HG02885 (cell line): ENCODE measurements at regions not wholly inside any gene's neighbourhood (a gene's known extent, or its start where the extent isn't known, plus 50 kb on each side); places are given as distances from the start of the nearest gene placed in this dataset.

Experiments used
- ATAC-seq: cut with Tn5 transposase; IDR thresholded peaks from one replicate; pipeline ENCODE4 v1.9.1; 2021; ENCODE audit warnings: mild to moderate bottlenecking; ENCODE audit not compliant: unreplicated experiment, poor library complexity

DNA sequence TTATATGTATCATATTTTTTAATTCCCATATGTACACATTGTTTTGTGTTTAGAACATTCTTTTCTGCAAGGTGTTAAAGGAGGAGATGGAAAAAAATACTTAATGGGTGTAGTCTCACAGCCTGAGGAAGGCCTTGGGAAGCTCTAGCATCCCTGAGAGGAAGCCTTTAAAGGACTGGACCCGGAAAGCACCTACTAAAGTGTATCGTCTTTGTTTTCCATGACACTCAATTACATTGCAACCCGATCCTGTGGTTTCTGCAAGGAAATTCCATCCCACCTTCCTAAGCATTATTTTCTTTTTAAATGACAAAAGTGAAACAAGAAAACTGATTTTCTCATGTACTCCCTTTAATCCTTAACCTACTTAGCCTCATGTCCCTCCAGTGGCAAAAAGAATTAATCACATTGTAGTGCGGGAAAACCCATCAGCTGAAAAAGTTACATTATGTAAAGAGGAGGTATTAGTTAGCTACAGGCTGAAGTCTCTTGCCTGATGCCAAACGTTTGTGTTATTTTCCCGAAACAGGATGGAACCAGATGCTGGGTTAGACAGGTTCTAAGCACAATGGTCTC, 147.8 kb upstream of the CPSF6 start:
- ATAC-seq, result no peak

DNA sequence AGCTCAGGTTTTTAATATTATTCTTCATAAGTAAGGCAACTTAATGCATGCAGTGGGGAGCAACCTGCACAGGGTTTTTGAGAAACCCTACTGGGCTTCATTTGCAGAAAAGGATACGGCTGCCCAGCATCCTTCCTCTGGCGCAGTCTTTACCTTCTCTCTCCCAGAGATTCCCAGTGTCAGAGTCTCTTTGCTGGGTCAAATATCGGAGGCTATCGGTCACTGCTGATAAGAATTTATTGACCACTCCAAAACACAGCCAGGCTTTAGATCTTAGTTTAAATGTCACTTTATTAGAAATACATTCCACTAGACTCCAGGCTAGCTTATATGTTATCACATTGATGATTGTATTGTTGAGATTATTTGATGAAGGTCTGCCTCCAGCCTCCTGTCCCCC, 147.2 kb upstream of the CPSF6 start:
- no peak for ATAC-seq

DNA sequence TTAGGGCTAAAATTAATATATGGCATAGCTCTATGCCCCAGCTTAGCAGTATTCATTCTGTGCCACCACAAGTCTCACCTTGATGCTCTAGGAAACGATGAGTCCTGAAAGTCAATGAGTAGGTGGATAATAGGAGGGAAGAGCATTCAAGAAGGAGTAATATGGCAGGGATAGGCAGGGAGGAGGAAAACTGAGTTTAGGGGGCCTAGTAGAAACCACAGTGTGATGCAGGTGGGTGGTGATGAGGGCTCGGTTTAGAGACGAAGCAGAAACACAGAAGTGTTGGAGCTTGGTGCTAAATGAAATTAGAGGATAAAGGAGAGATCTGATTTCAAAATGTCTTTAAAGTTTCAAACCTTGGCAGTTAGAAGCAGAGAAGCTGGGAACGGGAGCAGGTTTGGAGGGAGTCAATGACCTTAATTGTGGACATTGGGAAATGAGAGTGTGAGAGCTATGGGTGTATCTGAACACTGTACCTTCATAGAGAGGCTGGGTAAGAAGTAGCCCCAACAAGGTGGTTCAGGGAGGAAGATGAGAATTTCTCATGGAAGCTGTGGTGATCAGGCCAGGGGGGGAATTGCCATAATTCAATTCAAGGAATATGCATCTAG, 144.7 kb upstream of the CPSF6 start:
- ATAC-seq, result no peak

DNA sequence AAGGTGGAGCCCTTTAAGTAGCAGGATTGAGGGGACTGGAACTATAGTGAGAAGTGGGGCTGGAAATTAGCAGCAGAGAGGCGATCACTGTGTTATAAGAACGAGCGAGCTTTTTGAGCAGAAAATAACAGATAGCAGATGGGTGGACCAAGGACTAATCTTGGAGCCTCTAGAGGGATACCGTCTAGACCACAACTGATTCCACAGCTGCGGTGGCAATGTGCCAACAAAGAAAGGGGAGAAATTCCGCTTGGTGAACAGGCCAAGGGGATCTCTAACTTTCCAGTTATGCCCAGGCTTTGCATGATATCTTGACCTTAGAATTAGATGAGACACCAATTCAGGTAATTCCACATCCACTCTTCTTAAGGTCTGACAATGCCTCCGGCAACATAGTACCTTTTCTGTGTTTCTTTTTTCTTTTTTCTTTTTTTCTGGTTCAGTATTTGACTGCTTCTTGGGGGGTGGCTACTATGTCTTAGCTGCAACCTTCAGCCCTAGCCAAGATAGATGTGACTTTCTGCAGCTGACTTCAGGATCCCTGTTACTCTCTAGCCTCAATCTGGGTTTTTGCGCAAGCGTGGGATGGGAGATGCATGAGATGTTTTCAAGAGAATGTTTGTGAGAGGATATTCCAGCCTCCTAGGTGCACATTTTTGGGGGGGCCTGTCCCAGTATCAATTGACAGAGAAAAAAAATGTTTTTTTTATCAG, 143.4 kb upstream of the CPSF6 start:
- ATAC-seq, result no peak

DNA sequence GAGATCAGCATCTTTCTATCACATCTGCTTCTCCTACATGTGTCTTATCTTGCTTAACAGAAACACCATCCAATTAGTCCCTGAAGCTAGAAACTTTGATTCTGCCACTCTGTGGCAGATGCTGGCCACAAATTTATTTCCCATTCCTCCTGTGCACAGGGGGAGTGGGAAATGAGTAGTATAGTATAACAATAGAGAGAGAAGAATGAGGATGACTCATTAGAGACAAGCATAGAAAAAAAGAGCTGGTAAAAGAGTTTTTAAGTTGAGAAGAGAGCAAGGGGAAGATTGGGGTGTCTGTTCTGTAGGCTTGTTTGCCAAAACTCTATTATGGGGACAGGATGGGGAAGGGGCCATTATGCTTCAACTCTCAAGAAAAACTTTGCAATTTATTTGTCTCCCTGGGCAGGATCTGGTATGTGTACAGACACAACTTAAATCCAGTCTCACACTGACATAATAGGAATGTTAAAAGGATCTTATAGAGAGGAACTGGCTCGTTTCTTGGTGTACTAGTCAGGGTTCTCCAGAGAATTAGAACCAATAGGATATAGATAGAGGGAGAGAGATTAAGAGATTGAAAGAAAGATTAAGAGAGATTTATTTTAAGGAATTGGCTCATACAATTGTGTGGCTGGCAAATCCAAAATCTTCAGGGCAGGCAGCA, 142.6 kb upstream of the CPSF6 start:
- ATAC-seq, result no peak

DNA sequence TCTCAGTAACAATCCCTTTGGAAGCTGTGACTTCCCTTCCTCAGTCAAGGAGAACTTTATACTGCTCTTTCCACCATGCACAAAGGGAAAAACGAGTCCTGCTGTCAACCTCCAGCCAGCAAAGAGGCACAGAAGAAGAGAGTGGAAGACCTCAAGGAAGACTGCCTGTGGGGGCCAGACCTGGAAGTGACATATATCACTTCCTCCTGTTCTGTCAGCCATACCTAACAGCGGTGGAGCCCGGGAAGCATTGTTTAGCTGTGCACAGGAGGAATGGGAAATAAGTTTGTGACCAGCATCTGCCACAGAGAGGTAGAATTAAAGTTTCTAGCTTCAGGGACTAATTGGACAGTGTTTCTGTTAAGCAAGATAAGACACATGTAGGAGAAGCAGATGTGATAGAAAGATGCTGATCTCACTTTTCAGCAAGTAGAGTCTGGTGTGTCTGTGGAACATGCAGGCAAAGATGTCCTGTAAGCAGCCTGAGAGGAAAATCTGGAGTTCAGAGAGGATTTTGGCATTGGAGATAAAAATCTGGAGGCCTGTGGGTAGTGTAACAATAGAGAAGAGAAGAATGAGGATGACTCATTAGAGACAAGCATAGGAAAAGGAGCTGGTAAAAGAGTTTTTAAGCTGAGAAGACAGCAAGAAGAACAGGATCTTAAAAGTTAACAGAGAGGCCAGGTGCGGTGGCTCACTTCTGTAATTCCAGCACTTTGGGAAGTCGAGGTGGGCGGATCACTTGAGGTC, 141.6 kb upstream of the CPSF6 start:
- ATAC-seq, result no peak

DNA sequence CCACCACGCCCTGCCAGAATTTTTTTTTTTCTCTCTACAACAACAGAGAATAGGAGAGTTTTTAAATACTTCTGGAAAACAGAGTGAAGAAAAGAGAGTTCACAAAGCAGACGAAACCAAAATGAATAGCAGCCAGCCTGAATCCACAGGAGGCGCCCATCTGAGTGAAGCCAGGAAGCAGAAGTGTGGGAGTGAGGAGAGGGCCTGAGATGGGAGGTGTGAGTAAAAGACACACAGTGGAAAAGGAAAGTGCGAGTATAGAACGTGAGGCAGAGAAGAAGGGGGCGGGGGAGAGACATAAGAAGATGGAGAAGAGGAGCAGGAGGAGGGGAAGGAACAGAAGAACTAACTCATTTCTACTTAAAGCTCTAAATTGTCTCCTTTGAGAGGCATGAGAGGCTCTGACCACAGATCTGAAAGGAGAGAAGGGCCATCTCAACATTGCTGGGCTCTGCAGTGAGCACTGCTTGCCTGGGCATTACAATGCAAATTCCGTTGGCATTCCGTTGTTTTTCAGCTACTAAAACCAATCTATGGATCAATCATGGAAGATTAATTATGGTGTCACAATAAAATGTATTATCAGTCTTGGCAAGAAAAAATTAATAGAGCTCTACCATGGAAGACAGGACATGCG, 140.1 kb upstream of the CPSF6 start:
- ATAC-seq, result no peak

DNA sequence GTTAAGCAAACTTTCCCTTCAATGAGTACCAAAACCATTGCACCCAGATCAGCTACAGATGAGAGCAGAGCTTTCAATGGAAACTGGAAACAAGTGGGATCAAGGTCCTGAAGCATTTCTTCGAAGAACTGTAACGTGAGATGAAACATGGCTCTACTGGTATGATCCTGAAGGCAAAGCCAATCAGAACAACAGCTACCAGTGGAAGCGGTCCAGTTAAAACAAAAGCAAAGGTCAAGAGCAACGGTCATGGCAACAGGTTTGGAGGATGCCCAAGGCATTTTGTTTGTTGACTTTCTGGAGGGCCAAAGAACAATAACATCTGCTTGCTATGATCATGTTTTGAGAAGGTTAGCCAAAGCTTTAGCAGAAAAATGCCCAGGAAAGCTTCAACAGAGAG, 137.9 kb upstream of the CPSF6 start:
- ATAC-seq, result no peak

DNA sequence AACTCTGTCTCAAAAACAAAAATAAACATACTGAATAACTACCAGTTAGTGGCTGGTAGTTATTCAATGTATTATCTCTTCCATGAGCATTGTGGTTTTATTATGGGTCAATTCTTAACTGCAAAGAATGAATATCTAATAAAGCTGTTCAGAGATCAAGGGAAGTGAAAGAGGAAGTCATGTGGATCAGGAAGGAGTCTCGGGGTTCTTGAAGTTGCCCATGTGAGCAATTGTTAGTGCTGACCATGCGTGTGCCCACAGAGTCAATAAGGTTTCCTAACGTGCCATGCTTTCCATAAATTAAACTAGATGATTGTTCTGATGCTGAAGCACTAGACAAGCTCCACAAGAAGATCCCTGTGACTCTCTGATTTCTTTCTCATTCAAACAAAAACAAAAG, 136.5 kb upstream of the CPSF6 start:
- ATAC-seq, result no peak

DNA sequence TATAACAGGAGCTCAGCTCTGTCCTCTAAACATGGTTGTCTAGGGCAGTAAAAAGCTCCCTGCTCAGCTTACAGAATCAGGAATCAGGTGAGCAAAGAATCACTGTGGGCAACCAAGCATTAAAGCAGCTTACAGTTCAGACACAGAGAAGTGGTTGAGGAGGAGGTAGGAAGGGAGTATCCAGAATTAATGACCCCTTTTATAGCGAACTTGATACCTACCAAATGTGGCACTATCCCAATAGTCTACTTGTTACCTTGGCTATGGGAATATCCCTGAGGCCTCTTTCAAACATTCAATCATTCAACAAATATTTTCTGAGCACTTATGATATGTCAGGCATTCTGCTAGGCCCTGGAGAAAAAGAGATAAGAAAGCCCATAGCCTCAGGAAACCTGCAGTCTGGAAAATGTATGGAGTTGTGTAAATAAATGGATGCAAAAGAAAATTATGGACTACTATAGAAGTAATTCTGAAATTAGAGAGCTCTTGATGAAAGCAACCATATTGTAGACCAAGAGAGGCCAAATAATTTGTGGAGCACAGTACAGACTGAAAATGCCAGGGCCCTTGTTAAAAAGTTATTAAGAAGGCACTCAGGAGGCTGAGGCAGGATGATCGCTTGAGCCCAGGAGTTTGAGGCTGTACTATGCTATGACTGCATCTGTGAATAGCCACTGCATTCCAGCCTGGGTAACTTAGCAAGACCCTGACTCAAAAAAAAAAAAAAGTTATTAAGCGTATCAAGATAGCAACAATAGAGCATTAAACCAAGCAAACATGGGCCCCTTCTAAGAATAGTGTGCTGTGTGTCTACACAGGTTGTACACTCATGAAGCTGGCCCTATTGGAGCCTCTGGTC, 134.0 kb upstream of the CPSF6 start:
- ATAC-seq, result no peak

DNA sequence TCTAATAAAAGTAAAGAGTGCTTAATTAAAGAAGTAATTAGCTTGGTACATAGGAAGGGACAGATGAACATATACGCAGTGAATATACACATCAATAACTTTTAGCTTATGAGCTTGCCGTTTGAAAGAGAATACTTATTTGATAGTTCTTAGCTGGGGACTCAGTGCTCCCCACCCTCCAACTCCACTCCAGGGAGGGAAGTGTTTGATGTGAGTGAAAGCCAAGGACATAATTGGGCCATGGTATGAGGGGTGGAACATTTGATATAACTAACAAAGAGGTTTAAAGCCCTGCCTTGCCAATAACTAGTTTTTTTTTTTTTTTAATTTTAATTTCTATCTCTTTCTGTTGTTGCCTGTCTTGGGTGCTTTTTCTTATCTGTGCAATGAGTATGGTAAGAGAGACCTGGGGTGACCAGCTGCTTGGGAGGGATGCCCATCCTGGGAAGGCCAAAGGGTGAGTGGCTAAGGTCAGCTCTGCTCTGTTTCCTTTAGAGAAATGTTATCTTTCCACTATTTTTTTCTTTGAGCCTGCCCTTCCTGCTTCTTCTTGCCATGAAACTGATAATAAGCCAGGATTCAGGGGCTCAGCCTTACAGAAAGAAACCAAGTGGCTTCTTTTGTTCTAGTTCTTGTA, 132.8 kb upstream of the CPSF6 start:
- ATAC-seq, result no peak

DNA sequence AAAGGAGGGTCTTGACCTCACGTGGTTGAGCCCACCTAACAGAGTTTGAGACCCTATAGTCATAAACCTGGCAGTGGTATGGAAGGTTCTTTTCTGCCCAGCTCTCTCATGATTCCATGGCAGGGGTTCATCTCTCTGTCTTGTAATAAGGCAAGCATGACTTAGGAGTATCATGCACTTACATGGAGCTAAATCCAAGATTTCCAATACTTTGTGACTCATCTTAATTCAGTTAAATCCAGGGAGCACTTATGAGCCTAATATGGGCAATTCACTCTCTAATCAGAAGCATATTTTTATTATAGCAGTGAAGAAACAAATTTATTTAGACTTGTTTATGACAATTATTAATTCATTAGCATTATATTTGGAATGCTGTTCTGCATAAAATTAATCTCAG, 131.8 kb upstream of the CPSF6 start:
- ATAC-seq, result no peak

DNA sequence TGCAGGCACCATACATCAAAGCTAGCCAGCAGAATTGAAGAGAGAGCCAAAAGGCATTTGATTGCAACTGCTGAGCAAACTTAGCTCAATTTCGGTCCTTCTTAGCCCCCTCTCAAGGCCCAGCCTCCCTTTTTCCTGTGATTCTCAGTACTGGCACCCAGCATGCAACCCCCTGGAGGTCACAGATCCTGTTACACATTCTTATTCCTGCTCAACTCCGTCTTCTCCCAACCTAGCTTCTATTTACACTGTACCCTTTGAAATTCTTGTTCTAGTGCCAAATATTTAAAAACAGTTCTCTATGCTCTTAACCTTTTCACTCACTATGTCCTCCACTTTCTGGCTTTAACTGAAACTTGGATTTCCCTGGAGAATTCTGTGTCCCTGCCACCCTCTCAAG, 131.3 kb upstream of the CPSF6 start:
- ATAC-seq, result no peak

DNA sequence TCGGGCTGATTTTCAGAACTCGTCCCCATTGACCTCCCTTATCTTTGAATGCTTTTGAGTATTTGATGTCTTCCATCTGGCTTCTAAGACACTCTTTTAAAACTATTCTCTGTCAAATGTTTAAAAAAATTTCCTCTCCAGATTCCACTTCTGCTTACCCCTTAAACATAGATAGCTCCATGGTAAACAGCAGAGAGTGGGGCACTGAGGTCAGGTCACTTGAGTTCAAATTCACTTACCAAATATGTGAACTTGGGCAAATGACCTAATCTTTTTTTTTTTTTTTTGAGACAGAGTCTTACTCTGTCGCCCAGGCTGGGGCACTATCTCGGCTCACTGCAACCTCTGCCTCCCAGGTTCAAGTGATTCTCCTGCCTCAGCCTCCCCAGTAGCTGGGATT, 126.8 kb upstream of the CPSF6 start:
- no peak for ATAC-seq

DNA sequence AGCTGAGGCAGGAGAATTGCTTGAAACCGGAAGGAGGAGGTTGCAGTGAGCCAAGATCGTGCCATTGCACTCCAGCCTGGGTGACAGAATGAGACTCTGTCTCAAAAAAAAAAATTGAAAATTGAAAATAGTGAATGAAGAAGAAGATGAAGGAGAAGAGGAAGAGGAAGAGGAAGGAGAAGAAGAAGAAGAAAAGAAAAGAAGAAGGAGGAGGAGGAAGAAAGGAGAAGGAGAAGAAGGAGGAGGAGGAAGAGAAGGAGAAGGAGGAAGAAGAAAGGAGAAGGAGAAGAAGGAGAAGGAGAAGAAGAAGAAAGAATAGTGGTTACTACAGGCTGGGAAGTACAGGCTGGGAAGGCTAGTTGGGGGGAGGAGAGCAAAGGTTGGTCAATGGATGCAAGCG, 124.3 kb upstream of the CPSF6 start:
- ATAC-seq, result no peak

DNA sequence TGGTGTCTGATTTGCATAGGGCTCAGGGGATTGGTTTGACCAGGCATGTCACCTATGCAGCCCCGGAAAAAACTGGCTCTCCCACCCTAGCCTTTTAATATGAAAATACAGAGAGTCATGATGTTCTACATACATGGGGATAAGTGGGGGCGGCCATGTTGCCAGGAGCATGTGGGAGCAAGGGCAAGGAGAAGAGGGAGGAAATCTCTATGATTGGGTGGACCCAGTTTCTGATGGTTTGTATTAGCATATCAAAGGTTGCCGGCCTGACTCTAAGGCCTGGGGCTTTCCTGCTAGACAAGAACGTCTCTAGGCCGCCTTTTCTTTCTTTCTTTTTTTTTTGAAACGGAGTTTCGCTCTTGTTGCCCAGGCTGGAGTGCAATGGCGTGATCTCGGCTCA, 123.4 kb upstream of the CPSF6 start:
- ATAC-seq, result no peak

DNA sequence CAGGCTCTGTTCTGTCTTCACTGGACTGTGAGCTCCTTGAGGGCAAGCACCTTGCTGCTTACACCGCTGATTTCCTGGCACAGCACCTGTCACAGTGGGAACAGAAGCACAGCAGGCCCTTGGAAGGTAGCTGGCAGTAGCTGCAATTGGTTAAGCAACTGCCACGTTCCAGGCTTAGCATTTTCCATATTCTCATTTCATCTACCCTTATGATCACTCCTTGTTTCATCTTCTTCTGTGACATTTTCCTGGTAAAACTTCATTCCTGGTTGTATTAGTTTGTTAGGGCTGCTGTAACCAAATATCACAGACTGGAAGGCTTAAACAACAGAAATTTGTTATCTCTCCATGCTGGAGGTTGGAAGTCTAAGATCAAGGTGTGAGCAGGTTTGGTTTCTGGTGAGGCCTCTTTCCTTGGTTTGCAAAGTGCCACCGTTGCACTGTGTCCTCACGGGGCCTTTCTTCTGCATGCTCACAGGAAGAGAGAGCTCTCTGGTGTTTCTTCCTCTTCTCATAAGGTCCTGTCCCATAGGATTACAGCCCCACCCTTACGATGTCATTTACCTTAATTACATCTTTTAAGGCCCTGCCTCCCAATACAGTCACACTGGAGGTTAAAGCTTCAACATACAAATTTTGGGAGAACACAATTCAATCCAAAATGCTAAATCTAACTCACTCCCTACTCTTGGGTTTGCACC, 121.7 kb upstream of the CPSF6 start:
- ATAC-seq, result no peak

DNA sequence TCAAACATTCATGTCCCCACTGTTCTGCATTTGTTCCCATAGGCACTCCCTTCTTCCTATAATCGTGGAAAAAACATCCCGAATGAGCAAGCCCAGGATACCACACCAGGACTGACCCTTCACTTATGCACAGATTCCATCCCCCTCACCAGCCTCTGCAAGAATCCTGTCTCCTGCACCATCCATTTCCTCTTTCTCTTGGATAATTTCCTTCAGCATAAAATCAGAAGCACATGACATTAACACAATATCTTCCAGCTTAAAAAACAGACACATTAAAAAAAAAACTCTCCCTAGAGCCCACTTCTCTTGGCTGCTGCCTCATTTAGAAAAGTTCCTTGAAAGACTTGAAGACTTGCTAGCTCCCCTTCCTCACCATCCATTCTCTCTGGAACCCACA, 120.9 kb upstream of the CPSF6 start:
- ATAC-seq, result no peak
